GM11168 (cell line): ENCODE measurements at regions not wholly inside any gene's neighbourhood (a gene's known extent, or its start where the extent isn't known, plus 50 kb on each side); places are given as distances from the start of the nearest gene placed in this dataset.

Source experiments
- in situ Hi-C: fragments of 300-500 bp; cut with MboI; formaldehyde crosslinking; loops from one replicate; pipeline ENCODE4 v1.12.0; 2022; ENCODE audit warnings: low sequenced_read_pairs; ENCODE audit not compliant: unreplicated experiment

- in situ Hi-C loops: no loop called here
Observed at GRCh38 chr3:70583682-70584081, 271.2 kb upstream of the MDFIC2 start.

- in situ Hi-C loops: no loop called here
Observed at GRCh38 chr3:70582803-70583202, 270.4 kb upstream of the MDFIC2 start.

DNA sequence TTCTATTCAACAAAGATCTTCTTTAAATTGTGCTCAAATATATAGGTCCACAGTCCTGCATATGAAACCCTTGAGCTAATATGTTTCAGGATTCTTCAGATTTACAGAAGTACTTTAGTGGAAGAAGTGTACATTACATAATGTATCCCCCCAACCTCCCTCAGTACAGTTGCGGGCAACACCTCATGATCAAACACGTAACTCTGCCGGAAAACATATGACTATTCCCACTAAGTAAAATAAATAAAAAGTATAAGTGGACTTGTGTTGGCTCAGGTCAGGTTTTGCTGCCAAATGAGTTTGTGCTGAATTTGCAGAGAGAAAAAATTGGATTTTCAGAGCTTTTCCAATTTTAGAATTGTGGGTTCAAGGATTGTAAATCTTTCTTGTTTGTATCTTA is 267.6 kb upstream of the MDFIC2 start:
- in situ Hi-C loops: no loop called here

DNA sequence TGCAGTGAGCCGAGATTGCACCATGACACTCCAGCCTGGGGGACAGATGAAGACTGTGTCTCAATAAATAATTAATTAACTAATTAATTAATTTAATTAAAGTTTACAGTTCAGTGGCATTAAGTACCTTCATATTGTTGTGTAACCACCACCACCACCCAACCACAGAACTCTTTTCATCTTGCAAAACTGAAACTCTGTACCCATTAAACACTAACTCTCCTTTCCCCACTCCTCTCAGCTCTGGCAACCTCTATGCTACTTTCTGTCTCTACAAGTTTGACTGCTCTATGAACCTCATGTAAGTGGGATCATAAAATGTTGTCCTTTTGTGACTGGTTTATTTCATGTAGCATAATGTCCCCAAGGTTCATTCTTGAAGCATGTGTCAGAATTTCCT is 259.3 kb upstream of the MDFIC2 start:
- in situ Hi-C loops: no loop called here

DNA sequence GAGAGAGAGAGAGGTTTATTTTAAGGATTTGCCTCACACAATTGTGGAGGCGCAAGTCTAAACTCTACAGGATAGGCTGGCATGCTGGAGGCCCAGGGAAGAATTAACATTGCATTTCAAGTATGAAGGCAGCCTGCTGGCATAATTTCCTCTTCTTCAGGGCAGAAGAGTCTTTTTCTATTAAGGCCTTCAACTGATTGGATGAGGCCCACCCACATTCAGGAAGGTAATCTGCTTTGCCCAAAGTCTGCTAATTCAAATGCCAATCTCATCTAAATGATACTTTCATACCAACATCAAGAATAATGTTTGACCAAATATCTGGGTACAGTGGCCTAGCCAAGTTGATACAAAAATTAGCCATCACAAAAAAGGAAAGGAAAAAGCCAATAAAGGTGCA is 258.1 kb upstream of the MDFIC2 start:
- in situ Hi-C loops: no loop called here

- in situ Hi-C loops: no loop called here
Observed at GRCh38 chr3:70568626-70569025, 256.2 kb upstream of the MDFIC2 start.

GRCh38 chr3:70565861-70566260 is 253.4 kb upstream of the MDFIC2 start:
- in situ Hi-C loops: no loop called here

DNA sequence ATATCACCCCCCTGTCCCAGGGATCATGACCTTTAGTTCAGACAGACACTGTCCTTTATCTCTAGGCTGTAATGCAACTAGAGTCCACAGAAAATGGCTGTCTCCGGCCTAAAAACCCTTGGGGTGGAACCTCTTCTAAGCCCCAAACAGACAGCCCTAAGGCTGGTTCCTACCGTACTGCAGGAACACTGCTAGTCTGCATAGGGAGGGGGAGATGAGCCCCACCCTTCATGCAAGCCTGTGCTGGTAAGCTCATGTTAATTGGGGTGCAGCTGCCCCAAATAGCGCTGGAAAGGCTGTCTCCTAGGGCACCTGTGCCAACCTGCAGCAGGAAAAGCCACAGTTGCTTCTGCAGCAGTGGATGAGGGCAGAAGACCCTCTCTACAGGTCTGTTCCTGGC is 252.1 kb upstream of the MDFIC2 start:
- in situ Hi-C loops: no loop called here

- in situ Hi-C loops: no loop called here
Observed at GRCh38 chr3:70561796-70562195, 249.4 kb upstream of the MDFIC2 start.

DNA sequence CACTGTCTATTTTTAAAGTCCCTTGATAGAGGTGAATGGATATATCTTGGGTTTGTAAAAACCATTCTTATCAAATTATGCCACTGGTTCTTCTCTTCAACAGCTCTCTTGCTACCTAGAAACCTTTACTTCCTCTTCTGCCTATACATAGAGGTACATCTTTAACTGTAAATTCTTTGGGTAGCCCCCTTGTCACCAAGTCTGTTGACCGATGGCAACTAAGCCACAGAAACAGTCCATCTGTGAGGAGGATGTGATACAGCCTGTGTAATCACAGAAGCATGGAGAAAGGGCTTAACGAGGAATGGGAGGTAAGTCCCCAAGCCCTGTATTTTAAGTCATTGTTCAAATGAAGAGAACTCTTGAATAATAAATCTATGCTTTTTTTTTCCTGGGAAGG is 246.5 kb upstream of the MDFIC2 start:
- in situ Hi-C loops: no loop called here

- in situ Hi-C loops: no loop called here
Observed at GRCh38 chr3:70557976-70558375, 245.5 kb upstream of the MDFIC2 start.

- in situ Hi-C loops: no loop called here
Observed at GRCh38 chr3:70556056-70556455, 243.6 kb upstream of the MDFIC2 start.

GRCh38 chr3:70554170-70554569 is 241.7 kb upstream of the MDFIC2 start:
- in situ Hi-C loops: no loop called here

DNA sequence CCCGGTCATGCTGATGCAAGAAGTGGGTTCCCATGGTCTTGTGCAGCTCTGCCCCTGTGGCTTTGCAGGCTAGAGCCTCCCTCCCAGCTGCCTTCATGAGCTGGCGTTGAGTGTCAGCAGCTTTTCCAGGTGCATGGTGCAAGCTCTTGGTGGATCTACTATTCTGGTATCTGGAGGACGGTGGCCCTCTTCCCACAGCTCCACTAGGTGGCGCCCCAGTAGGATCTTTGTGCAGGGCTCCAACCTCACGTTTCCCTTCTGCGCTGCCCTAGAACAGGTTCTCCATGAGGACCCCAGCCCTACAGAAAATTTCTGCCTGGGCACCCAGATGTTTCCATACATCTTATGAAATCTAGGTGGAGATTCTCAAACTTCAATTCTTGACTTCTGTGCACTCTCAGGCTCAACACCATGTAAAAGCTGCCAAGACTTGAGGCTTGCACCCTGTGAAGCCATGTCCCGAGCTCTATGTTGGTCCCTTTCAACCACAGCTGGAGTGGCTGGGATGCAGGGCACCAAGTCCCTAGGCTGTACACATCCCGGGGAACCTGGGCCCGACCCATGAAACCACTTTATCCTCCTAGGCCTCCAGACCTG is 238.4 kb upstream of the MDFIC2 start:
- in situ Hi-C loops: no loop called here

DNA sequence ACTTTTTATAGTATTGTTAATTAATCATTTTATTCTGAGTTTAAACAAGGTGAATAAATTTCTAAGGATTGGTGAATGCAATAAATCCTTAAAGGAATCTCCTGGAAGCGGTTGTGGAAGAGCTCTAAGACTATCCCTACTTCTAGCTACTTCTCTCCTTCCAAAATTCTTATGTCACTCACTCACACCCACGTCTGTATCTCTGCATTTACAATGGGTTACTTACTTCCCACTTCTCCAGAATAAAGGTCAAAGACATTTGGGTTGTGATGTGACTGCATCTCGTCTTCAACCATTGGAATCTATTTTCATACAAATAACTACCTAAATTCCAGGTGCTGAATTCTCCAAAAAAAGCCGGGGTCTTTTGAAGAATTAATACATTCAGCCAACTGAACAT is 234.2 kb upstream of the MDFIC2 start:
- in situ Hi-C loops: loop anchor here (25.0 kb wide), 1 partner anchor 1116 kb away; no protein-coding TSS in a partner anchor

DNA sequence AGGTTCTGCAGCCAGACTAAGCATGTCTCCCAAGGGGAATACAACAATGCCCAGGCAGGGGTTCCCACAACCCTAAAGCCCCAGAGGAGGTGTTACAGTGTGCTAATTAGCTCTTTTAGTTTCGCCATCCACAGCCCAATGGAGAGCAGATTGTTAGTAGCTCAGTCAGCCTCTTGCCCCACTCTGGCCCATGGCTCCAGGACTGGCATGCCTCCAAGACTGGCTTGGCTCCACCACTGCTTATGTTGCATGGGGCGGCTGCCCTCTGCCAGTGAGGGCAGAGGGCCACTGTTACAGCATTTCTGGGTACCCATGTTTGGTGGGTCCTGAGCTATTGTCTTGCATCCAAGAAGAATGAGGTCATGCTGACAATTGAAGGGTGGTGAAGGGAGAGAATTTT is 231.1 kb upstream of the MDFIC2 start:
- in situ Hi-C loops: loop anchor here (25.0 kb wide), 1 partner anchor 1119 kb away; no protein-coding TSS in a partner anchor

- in situ Hi-C loops: loop anchor here (25.0 kb wide), 1 partner anchor 1122 kb away; no protein-coding TSS in a partner anchor
Observed at GRCh38 chr3:70539908-70540307, 227.5 kb upstream of the MDFIC2 start.

- in situ Hi-C loops: loop anchor here (25.0 kb wide), 1 partner anchor 1129 kb away; no protein-coding TSS in a partner anchor
Observed at GRCh38 chr3:70532806-70533205, 220.4 kb upstream of the MDFIC2 start.

DNA sequence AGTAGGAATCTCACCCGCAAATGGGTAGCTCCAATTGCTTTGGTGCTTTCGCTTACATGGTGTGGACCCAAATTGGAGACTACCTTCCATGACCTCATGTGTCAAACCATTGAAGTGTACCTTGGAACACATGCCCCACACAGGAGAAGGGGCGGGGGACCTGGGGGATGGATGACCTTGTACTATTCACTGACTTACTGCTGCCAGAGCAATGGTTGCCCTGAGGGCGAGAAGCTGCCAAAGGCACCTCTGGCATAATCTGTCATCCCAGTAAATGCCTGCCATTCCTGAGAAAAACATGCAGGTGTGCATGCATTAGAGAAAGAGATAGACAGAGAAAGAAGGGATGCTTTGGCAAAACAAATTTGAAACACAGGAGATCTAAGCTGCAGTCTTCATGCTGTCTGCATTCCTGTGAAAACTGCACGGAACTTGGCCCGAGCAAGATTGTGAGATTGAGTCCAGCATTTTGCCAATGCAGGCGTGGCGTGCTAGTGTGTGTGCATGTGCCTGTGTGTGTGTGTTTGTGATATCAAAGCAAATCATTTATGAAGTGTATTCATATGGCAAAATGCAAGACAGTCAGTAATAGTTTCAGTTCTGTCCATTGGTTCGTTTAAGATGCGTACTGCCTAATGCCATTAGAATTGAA is 219.5 kb upstream of the MDFIC2 start:
- in situ Hi-C loops: loop anchor here (25.0 kb wide), 1 partner anchor 1130 kb away; no protein-coding TSS in a partner anchor

GRCh38 chr3:70531063-70531657 is 218.7 kb upstream of the MDFIC2 start:
- in situ Hi-C loops: loop anchor here (25.0 kb wide), 1 partner anchor 1131 kb away; no protein-coding TSS in a partner anchor

DNA sequence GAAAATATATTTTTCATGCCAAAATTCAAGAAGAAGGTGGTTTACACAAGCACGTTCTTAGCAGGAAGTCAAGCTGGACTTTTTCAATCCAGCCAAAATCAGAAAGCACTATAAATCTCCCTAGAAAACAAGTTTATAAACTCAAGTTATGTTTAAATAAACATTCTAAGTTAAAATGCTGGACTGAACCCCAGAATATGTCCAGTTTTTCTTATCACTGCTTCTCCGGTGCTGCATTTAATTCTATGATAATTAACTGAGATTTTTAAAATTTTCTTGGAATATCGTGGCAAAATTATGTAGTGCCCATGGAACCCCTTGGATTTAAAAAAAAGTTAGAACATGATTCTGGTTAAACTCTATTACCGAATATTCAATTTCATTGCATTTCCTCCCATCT is 218.2 kb upstream of the MDFIC2 start:
- in situ Hi-C loops: loop anchor here (25.0 kb wide), 1 partner anchor 1132 kb away; no protein-coding TSS in a partner anchor
